Tibial nerve (tissue), 4 donors: ENCODE measurements at regions not wholly inside any gene's neighbourhood (a gene's known extent, or its start where the extent isn't known, plus 50 kb on each side); places are given as distances from the start of the nearest gene placed in this dataset.
"Not testable (repeated sequence)": the region's sequence is repeated elsewhere in the genome, so short reads cannot be mapped to it uniquely, and the experiment has no call there.

ENCODE experiments used
- CTCF ChIP-seq, 5 experiments: fragments of 200-600 bp in 3 of 5; fragments of 450-650 bp in 2 of 5; sonication (generic) in 3 of 5; IDR thresholded peaks; one replicate each; pipeline ENCODE4 v1.5.1; 2016 to 2019; ENCODE audit warnings: antibody characterized with exemption in 5 of 5, mild to moderate bottlenecking in 3 of 5, moderate library complexity in 2 of 5
- EP300 ChIP-seq, 2 donors: sonication (generic); formaldehyde crosslinking; IDR thresholded peaks; one replicate each; pipeline ENCODE4 v1.6.1; 2017; ENCODE audit warnings: antibody characterized with exemption in 2 of 2, mild to moderate bottlenecking in 1 of 2
- POLR2A ChIP-seq, 2 donors: fragments of 450-650 bp; IDR thresholded peaks; one replicate each; pipeline ENCODE4 v1.6.1; 2017; ENCODE audit warnings: antibody characterized with exemption in 2 of 2, mild to moderate bottlenecking in 2 of 2, moderate library complexity in 2 of 2

GRCh38 chr14:37692680-37693079 is 97.3 kb downstream of the TTC6 start:
- TF ChIP-seq CTCF, POLR2A, EP300 (IDR thresholded peaks at IDR 0.05): not testable (repeated sequence)
